K562 (cell line): ENCODE measurements at regions not wholly inside any gene's neighbourhood (a gene's known extent, or its start where the extent isn't known, plus 50 kb on each side); places are given as distances from the start of the nearest gene placed in this dataset.

Experiments used
- ATAC-seq: fragments of 200-7000 bp; cut with Tn5 transposase; 3 replicates; pipeline ENCODE4 v1.9.1; 2020; ENCODE audit warnings: moderate library complexity
- BruUV-seq: library from RNA; stranded (reverse); fragments of 400-500 nt; replicated peaks from 2 replicates; lab custom pipeline; 2021; lab: Mats Ljungman, UMichigan
- CTCF ChIA-PET: fragments of 300-600 bp; formaldehyde crosslinking; extraction: SDS; loops from one replicate; lab custom pipeline; 2021; ENCODE audit warnings: low intra/inter-chr PET ratio; lab: Yijun Ruan, JAX
- POLR2A ChIA-PET: fragments of 300-600, 350-650 bp; sonication (Branson Sonifier 250); formaldehyde crosslinking; extraction: SDS; loops from one replicate; lab custom pipeline; 2021; ENCODE audit warnings: antibody characterized with exemption, inconsistent platforms; lab: Yijun Ruan, JAX
- DNase-seq, 4 experiments: peaks; one replicate each; pipeline versions ENCODE4 v3.0.0 to v3.0.0-alpha.2; 2011 to 2018; ENCODE audit warnings: low spot score in 3 of 4, mixed read lengths in 3 of 4; ENCODE audit errors: extremely low read depth in 1 of 4
- FAIRE-seq: peaks from 2 replicates; lab custom pipeline; 2011; peaks lifted over from hg19 to GRCh38; lab: Jason Lieb, UNC
- H2AFZ ChIP-seq: 2 replicates; pipeline ENCODE4 v1.6.0; 2011; ENCODE audit warnings: low read depth, low read length, control low read depth, inconsistent platforms
- H3K27ac ChIP-seq: fragments of 200-600 bp; 3 replicates; pipeline ENCODE4 v1.8.0; 2011; ENCODE audit warnings: low read depth, mild to moderate bottlenecking, control low read depth, inconsistent platforms, low read length, moderate library complexity, mixed read lengths; ENCODE audit errors: extremely low read depth
- H3K27me3 ChIP-seq, 2 experiments: fragments of 300-600 bp in 1 of 2; 2 replicates in 1 of 2; 3 replicates in 1 of 2; pipeline versions ENCODE4 v1.6.0 to v1.8.0; 2011; ENCODE audit warnings: inconsistent platforms in 2 of 2, low read length in 2 of 2, mild to moderate bottlenecking in 1 of 2, mixed read lengths in 1 of 2, moderate library complexity in 1 of 2; ENCODE audit not compliant: control insufficient read depth in 2 of 2, insufficient read depth in 2 of 2
- H3K36me3 ChIP-seq: fragments of 300-600 bp; 3 replicates; pipeline ENCODE4 v1.8.0; 2011; ENCODE audit warnings: mild to moderate bottlenecking, low read length, inconsistent platforms; ENCODE audit not compliant: control insufficient read depth, insufficient read depth
- H3K4me1 ChIP-seq, 2 experiments: fragments of 200-600 bp in 1 of 2; replicated peaks in 1 of 2; 2 replicates in 1 of 2; 3 replicates in 1 of 2; pipeline versions ENCODE4 v1.5.1 to v1.8.0; 2011; ENCODE audit warnings: inconsistent platforms in 2 of 2, low read length in 2 of 2, mild to moderate bottlenecking in 1 of 2, mixed read lengths in 1 of 2, moderate library complexity in 1 of 2; ENCODE audit not compliant: control insufficient read depth in 2 of 2, insufficient read depth in 2 of 2
- H3K4me2 ChIP-seq: 2 replicates; pipeline ENCODE4 v1.6.1; 2011; ENCODE audit warnings: low read length, control low read depth, inconsistent platforms, mixed read lengths; ENCODE audit not compliant: insufficient read depth
- H3K4me3 ChIP-seq: fragments of 200-600 bp; sonication (generic), shearing (Covaris generic); 2 replicates; pipeline ENCODE4 v1.5.1; 2016; ENCODE audit warnings: control low read depth, inconsistent platforms
- H3K79me2 ChIP-seq: fragments of 200-600 bp; 3 replicates; pipeline ENCODE4 v1.8.0; 2011; ENCODE audit warnings: low read length, inconsistent platforms; ENCODE audit not compliant: control insufficient read depth, insufficient read depth
- H3K9ac ChIP-seq, 2 experiments: 2 replicates each; pipeline versions ENCODE4 v1.6.0 to v1.6.1; 2011; ENCODE audit warnings: low read depth in 2 of 2, low read length in 2 of 2, control low read depth in 1 of 2, inconsistent platforms in 1 of 2, mild to moderate bottlenecking in 1 of 2, mixed read lengths in 1 of 2; ENCODE audit not compliant: insufficient read depth in 1 of 2
- H3K9me1 ChIP-seq: one replicate; pipeline ENCODE4 v1.6.0; 2011; ENCODE audit warnings: inconsistent platforms, mild to moderate bottlenecking, low read length, moderate library complexity; ENCODE audit not compliant: control insufficient read depth, insufficient read depth
- H3K9me3 ChIP-seq: replicated peaks from 2 replicates; pipeline ENCODE4 v1.5.1; 2011; ENCODE audit warnings: low read depth, low read length, inconsistent platforms; ENCODE audit not compliant: control insufficient read depth, insufficient read depth
- H4K20me1 ChIP-seq: replicated peaks from 2 replicates; pipeline ENCODE4 v1.6.1; 2011; ENCODE audit warnings: low read length, inconsistent platforms, mixed read lengths; ENCODE audit not compliant: control insufficient read depth, insufficient read depth
- CBX5 ChIP-seq: IDR thresholded peaks from 2 replicates; pipeline ENCODE4 v1.6.1; 2014; ENCODE audit warnings: low read depth, borderline replicate concordance
- ZNF143 ChIP-seq: sonication (generic); formaldehyde crosslinking; IDR thresholded peaks from 2 replicates; pipeline ENCODE4 v1.9.0; 2022; ENCODE audit warnings: mild to moderate bottlenecking, missing genetic modification reagents
- ZNF561 ChIP-seq: fragments of 450-650 bp; formaldehyde crosslinking; conservative IDR thresholded peaks from 2 replicates; pipeline ENCODE4 v1.4.0; 2020; ENCODE audit warnings: mild to moderate bottlenecking, moderate library complexity
- in situ Hi-C: fragments of 300-500 bp; cut with MboI; formaldehyde crosslinking; loops from 4 replicates; pipeline ENCODE4 v1.15.0; 2018; ENCODE audit warnings: inconsistent platforms, mixed read lengths
- intact Hi-C: fragments of 100-400 bp; cut with micrococcal nuclease; formaldehyde crosslinking; loops from 2 replicates; pipeline ENCODE4 v1.14.2; 2022
- TF ChIP-seq, protein P1 (sequence below): fragments of 450-650 bp; IDR thresholded peaks from 2 replicates; pipeline ENCODE4 v1.6.1; 2016; ENCODE audit warnings: borderline replicate concordance

DNA sequence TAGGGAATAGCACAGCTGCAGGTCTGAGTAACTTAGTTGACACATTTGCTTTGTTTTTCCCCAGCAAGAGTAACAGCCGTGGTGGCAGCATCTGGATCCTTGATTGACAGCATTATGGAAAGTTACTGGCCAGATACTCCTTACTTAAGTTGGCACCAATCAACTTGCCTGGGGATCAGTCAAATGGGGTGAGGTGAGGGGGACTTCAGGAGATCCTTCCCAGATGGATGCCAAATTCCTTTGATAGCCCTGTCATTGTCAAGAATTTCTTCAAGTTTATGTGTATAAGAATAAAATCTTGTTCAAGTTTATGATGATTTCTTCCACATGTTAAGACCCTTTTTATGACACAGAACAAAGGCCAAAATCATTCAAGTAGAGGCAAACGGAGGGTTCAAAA lies 618.4 kb downstream of the SLC6A15 start (continued):
- no peak for TF ChIP-seq ZNF143 (CRISPR knock-in tag)

DNA sequence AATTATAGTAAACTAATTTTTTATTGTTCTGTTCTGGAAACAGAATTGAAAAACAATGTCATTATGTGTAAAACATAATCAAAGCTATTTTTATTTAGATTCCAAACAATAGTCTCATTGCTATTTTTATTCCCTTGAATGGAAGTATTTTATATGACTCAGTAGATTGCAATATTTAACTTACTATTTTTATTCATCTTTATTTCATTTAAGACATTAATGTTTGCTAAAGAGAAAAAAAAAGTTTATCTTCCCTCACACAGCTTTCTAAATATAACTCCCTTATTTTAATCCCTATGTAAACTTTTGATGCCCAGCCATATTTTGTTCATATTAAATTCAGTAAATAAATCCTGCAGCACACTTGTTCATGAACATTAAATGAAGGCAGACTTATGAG lies 622.4 kb downstream of the SLC6A15 start:
- Histone ChIP-seq H3K27ac (no peak overlapping the region), H2AFZ (no peak overlapping the region), H4K20me1 (no peaks in the 10 kb centered on the region), H3K4me1 (no peaks in the 10 kb centered on the region), H3K9ac (no peak overlapping the region), H3K9me3 (no peaks in the 10 kb centered on the region), H3K4me2 (no peak overlapping the region), H3K4me3 (no peak overlapping the region), H3K27me3 (no peaks in the 10 kb centered on the region), H3K36me3 (no peaks in the 10 kb centered on the region), H3K9me1 (no peaks in the 10 kb centered on the region), H3K79me2 (no peaks in the 10 kb centered on the region)
- intact Hi-C loops: no loop called here
- no TSS peak for BruUV-seq
- in situ Hi-C loops: no loop called here
- ATAC-seq (no peak), DNase-seq (no peak), FAIRE-seq (no peak)
- TF ChIP-seq ZNF561 (CRISPR knock-in tag): no peak
- TF ChIP-seq, protein P1, sequence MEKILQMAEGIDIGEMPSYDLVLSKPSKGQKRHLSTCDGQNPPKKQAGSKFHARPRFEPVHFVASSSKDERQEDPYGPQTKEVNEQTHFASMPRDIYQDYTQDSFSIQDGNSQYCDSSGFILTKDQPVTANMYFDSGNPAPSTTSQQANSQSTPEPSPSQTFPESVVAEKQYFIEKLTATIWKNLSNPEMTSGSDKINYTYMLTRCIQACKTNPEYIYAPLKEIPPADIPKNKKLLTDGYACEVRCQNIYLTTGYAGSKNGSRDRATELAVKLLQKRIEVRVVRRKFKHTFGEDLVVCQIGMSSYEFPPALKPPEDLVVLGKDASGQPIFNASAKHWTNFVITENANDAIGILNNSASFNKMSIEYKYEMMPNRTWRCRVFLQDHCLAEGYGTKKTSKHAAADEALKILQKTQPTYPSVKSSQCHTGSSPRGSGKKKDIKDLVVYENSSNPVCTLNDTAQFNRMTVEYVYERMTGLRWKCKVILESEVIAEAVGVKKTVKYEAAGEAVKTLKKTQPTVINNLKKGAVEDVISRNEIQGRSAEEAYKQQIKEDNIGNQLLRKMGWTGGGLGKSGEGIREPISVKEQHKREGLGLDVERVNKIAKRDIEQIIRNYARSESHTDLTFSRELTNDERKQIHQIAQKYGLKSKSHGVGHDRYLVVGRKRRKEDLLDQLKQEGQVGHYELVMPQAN: no peak
- TF ChIP-seq CBX5: no peak
- POLR2A ChIA-PET: no interaction called here
- CTCF ChIA-PET: no interaction called here
